Colonic mucosa (tissue), 4 donors: ENCODE measurements at regions not wholly inside any gene's neighbourhood (a gene's known extent, or its start where the extent isn't known, plus 50 kb on each side); places are given as distances from the start of the nearest gene placed in this dataset.

ENCODE experiments used
- DNase-seq: peaks from one replicate; pipeline ENCODE4 v3.0.0-alpha.2; 2020
- H3K27ac ChIP-seq: fragments of 200-600 bp; one replicate; pipeline ENCODE4 v1.8.0; 2021
- H3K27me3 ChIP-seq: fragments of 200-600 bp; one replicate; pipeline ENCODE4 v1.8.0; 2021
- H3K36me3 ChIP-seq: fragments of 200-600 bp; one replicate; pipeline ENCODE4 v1.8.0; 2021
- H3K4me1 ChIP-seq: fragments of 200-600 bp; one replicate; pipeline ENCODE4 v1.8.0; 2021; ENCODE audit warnings: mild to moderate bottlenecking
- H3K4me3 ChIP-seq: fragments of 200-600 bp; one replicate; pipeline ENCODE4 v1.8.0; 2021
- H3K9ac ChIP-seq, 2 donors: one replicate each; pipeline ENCODE4 v1.7.0; 2013; ENCODE audit warnings: control low read depth in 2 of 2, low read depth in 2 of 2, low read length in 2 of 2
- H3K9me3 ChIP-seq: fragments of 200-600 bp; one replicate; pipeline ENCODE4 v1.8.0; 2021
- intact Hi-C: fragments of 100-400 bp; cut with DNase I; formaldehyde crosslinking; loops from one replicate; pipeline ENCODE4 v1.14.1; 2022
- TF ChIP-seq, protein P1 (sequence below): fragments of 200-600 bp; IDR thresholded peaks from one replicate; pipeline ENCODE4 v1.8.0; 2022; ENCODE audit warnings: antibody characterized with exemption, mild to moderate bottlenecking
- donor health status: healthy.
- donor health status: DM: no; HTN: no; CAD: no.
- donor health status: DM: no; HTN: no; CAD: no.

- Histone ChIP-seq H3K9ac (no peak overlapping the region), H3K36me3 (no peaks in the 10 kb centered on the region), H3K27me3 (no peaks in the 10 kb centered on the region), H3K4me1 (no peaks in the 10 kb centered on the region), H3K9me3 (no peaks in the 10 kb centered on the region), H3K27ac (no peak overlapping the region), H3K4me3 (no peak overlapping the region)
- DNase-seq = no peak
- TF ChIP-seq, protein P1, sequence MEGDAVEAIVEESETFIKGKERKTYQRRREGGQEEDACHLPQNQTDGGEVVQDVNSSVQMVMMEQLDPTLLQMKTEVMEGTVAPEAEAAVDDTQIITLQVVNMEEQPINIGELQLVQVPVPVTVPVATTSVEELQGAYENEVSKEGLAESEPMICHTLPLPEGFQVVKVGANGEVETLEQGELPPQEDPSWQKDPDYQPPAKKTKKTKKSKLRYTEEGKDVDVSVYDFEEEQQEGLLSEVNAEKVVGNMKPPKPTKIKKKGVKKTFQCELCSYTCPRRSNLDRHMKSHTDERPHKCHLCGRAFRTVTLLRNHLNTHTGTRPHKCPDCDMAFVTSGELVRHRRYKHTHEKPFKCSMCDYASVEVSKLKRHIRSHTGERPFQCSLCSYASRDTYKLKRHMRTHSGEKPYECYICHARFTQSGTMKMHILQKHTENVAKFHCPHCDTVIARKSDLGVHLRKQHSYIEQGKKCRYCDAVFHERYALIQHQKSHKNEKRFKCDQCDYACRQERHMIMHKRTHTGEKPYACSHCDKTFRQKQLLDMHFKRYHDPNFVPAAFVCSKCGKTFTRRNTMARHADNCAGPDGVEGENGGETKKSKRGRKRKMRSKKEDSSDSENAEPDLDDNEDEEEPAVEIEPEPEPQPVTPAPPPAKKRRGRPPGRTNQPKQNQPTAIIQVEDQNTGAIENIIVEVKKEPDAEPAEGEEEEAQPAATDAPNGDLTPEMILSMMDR = no peak
- intact Hi-C loops = no loop called here
Measured at GRCh38 chr2:147388217-147388616, 456.6 kb upstream of the ACVR2A start.

GRCh38 chr2:147386284-147386683 is 458.5 kb upstream of the ACVR2A start:
- H3K27me3 ChIP-seq = no peaks in the 10 kb centered on the region
- intact Hi-C loops = no loop called here
- no peak overlapping the region for H3K4me3 ChIP-seq

GRCh38 chr2:147385600-147385999 is 459.2 kb upstream of the ACVR2A start:
- no peak overlapping the region for H3K9ac ChIP-seq
- no peak overlapping the region for H3K4me3 ChIP-seq
- no peak for DNase-seq
- no peaks in the 10 kb centered on the region for H3K9me3 ChIP-seq
- no peak overlapping the region for H3K27ac ChIP-seq
- no peaks in the 10 kb centered on the region for H3K36me3 ChIP-seq
- H3K27me3 ChIP-seq = no peaks in the 10 kb centered on the region
- H3K4me1 ChIP-seq = no peaks in the 10 kb centered on the region
- intact Hi-C loops = no loop called here
- TF ChIP-seq, protein P1 = no peak

More at GRCh38 chr2:147386284-147386683, 458.5 kb upstream of the ACVR2A start:
- Histone ChIP-seq H3K4me1 (no peaks in the 10 kb centered on the region), H3K9me3 (no peaks in the 10 kb centered on the region), H3K9ac (no peak overlapping the region), H3K36me3 (no peaks in the 10 kb centered on the region), H3K27ac (no peak overlapping the region)
- TF ChIP-seq, protein P1 = no peak
- no peak for DNase-seq

DNA sequence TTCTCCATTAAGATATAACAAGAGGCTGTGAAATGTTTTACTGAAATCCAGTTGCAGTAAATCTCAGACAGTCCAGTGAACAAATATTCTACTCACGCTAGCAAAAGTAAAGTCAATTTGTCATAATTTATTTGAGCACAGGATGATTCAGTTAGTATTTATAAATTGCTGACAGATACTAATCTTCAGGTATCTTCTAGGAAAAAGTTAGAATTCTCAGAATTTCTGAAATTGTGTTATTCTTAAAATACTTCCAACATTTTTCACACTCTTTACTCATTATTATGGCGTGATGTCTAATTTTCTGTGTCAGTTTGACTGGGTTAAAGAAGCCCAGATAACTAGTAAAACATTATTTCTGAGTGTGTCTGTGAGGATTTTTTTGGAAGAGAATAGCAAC is 460.2 kb upstream of the ACVR2A start:
- Histone ChIP-seq H3K4me1 (no peaks in the 10 kb centered on the region), H3K36me3 (no peaks in the 10 kb centered on the region), H3K9me3 (no peaks in the 10 kb centered on the region), H3K4me3 (no peak overlapping the region), H3K27ac (no peak overlapping the region), H3K27me3 (no peaks in the 10 kb centered on the region), H3K9ac (no peak overlapping the region)
- intact Hi-C loops = no loop called here
- DNase-seq = no peak
- TF ChIP-seq, protein P1 = no peak

GRCh38 chr2:147382322-147382948 is 462.4 kb upstream of the ACVR2A start:
- H3K9me3 ChIP-seq = no peaks in the 10 kb centered on the region
- H3K27me3 ChIP-seq = no peaks in the 10 kb centered on the region
- no peak overlapping the region for H3K9ac ChIP-seq
- TF ChIP-seq, protein P1 = no peak
- intact Hi-C loops = no loop called here
- no peaks in the 10 kb centered on the region for H3K4me1 ChIP-seq
- DNase-seq = peak; percentile 28
- H3K4me3 ChIP-seq = no peak overlapping the region
- no peak overlapping the region for H3K27ac ChIP-seq
- H3K36me3 ChIP-seq = no peaks in the 10 kb centered on the region
